ENCODE measurements at regions not wholly inside any gene's neighbourhood (a gene's known extent, or its start where the extent isn't known, plus 50 kb on each side); places are given as distances from the start of the nearest gene placed in this dataset.

DNA sequence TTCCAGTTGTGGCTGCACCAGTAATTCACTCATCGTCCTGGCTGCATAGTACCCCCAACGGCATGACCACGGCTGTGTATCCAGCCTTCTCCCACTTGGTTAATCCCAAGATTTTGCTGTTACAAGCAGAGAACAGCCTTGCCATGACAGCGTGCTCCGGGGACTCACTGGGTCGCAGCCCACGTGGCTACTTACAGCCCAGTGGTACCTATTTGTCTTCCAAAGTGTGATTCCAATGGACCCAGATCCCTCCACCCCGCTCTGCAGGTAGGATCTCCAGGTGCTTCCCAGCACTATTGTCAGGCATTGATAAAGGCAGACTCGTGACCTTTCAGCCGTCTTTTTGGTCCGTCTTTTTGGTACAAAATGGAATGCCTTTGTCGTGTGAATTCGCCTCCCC is 119.0 kb upstream of the FGF3 start:
- TF ChIP-seq, protein P1, sequence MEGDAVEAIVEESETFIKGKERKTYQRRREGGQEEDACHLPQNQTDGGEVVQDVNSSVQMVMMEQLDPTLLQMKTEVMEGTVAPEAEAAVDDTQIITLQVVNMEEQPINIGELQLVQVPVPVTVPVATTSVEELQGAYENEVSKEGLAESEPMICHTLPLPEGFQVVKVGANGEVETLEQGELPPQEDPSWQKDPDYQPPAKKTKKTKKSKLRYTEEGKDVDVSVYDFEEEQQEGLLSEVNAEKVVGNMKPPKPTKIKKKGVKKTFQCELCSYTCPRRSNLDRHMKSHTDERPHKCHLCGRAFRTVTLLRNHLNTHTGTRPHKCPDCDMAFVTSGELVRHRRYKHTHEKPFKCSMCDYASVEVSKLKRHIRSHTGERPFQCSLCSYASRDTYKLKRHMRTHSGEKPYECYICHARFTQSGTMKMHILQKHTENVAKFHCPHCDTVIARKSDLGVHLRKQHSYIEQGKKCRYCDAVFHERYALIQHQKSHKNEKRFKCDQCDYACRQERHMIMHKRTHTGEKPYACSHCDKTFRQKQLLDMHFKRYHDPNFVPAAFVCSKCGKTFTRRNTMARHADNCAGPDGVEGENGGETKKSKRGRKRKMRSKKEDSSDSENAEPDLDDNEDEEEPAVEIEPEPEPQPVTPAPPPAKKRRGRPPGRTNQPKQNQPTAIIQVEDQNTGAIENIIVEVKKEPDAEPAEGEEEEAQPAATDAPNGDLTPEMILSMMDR (IDR thresholded peaks at IDR 0.05 in 4 of 5, conservative IDR thresholded peaks at IDR 0.05 in 1 of 5): no peak
- TF ChIP-seq POLR2A (IDR thresholded peaks at IDR 0.05): no peak
